UCSD-AML1 (cell line): ENCODE measurements at regions not wholly inside any gene's neighbourhood (a gene's known extent, or its start where the extent isn't known, plus 50 kb on each side); places are given as distances from the start of the nearest gene placed in this dataset.

Experiments
- DNase-seq: peaks from one replicate; lab custom pipeline; 2025; ENCODE audit not compliant: unreplicated experiment; lab: John Stamatoyannopoulos, UW

GRCh38 chr6:14321992-14322772 lies 204.6 kb downstream of the CD83 start:
- DNase-seq, result peak; percentile 30

GRCh38 chr6:14322841-14323240 lies 205.3 kb downstream of the CD83 start:
- DNase-seq, result no peak

- no peak for DNase-seq
Measured at GRCh38 chr6:14326774-14327173, 209.2 kb downstream of the CD83 start.

- DNase-seq, result no peak
Measured at GRCh38 chr6:14328163-14328562, 210.6 kb downstream of the CD83 start.

- no peak for DNase-seq
Measured at GRCh38 chr6:14333556-14334305, 216.2 kb downstream of the CD83 start.

- DNase-seq, result no peak
Measured at GRCh38 chr6:14335071-14335470, 217.5 kb downstream of the CD83 start.

- no peak for DNase-seq
Measured at GRCh38 chr6:14337152-14337551, 219.6 kb downstream of the CD83 start.

- no peak for DNase-seq
Measured at GRCh38 chr6:14339172-14339571, 221.6 kb downstream of the CD83 start.

GRCh38 chr6:14339711-14340584 lies 222.4 kb downstream of the CD83 start:
- no peak for DNase-seq

GRCh38 chr6:14344486-14344885 lies 226.9 kb downstream of the CD83 start:
- DNase-seq, result no peak

- DNase-seq, result no peak
Measured at GRCh38 chr6:14348389-14348788, 230.8 kb downstream of the CD83 start.

GRCh38 chr6:14349507-14349906 lies 231.9 kb downstream of the CD83 start:
- no peak for DNase-seq

- DNase-seq, result no peak
Measured at GRCh38 chr6:14350210-14350609, 232.6 kb downstream of the CD83 start.

- no peak for DNase-seq
Measured at GRCh38 chr6:14353281-14353680, 235.7 kb downstream of the CD83 start.

GRCh38 chr6:14353798-14354197 lies 236.2 kb downstream of the CD83 start:
- no peak for DNase-seq

GRCh38 chr6:14354919-14355572 lies 237.5 kb downstream of the CD83 start:
- peak; percentile 79 for DNase-seq

GRCh38 chr6:14359438-14359837 lies 241.9 kb downstream of the CD83 start:
- DNase-seq, result no peak

- DNase-seq, result no peak
Measured at GRCh38 chr6:14360565-14360964, 243.0 kb downstream of the CD83 start.

- DNase-seq, result no peak
Measured at GRCh38 chr6:14361297-14361696, 243.7 kb downstream of the CD83 start.

GRCh38 chr6:14361956-14362587 lies 244.5 kb downstream of the CD83 start:
- no peak for DNase-seq
